CD4-positive, alpha-beta T cell treated with Interleukin-10 for 1 hour (primary cell): ENCODE measurements at regions not wholly inside any gene's neighbourhood (a gene's known extent, or its start where the extent isn't known, plus 50 kb on each side); places are given as distances from the start of the nearest gene placed in this dataset.

Source experiments
- DNase-seq: peaks from one replicate; pipeline ENCODE4 v3.0.0-alpha.2; 2020

DNA sequence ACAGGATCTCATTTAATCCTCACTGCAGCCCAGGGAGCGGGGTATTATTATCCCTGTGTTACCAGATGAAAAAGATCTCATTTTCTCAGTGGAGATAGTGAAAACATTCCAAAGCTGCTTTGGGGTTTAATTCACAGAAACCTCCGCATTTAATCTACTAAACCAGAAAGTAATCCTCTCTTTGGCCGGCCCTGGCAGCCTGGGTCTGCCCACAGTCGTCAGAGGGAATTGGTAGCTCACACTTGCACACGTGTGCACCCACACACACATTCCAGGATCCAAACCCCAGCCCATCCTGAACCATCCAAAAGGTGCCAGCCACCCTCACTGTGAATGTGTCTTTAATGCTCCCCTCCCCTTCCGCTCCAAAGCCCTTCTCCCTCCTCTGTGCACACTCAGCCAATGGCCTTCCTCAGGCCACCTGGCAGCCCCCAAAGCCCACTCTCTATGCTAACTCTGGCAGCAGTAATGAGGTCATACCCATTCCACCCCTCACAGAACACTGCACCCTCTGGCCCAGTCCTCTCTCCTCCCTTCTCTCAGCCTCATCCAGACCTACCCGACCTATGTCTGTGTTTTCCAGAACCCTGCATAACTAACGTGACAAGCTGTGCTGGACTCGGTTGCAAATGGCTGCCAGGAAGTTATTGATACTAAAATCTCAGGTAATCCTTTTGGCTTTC is 466.2 kb downstream of the SOX6 start:
- no peak for DNase-seq

DNA sequence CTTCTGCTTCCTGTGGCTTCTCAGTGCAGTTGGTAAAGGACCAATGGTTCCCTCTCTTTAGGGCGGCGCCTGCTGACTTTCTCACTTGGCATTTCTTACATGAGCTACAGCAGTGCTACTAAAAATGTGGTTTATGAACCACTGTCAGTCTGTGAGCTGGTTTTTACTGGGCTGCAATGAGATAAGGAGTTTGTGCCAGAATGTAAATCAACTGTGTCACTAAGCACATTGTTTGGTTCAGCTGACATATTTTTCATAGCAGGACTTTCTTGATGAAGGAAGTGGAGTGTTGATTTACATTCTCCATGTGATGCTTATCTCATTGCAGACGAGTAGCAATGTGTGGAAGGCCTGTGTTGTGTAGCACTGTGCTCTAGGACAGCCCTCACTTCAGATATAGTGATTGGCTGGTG is 463.3 kb downstream of the SOX6 start:
- DNase-seq, result no peak

DNA sequence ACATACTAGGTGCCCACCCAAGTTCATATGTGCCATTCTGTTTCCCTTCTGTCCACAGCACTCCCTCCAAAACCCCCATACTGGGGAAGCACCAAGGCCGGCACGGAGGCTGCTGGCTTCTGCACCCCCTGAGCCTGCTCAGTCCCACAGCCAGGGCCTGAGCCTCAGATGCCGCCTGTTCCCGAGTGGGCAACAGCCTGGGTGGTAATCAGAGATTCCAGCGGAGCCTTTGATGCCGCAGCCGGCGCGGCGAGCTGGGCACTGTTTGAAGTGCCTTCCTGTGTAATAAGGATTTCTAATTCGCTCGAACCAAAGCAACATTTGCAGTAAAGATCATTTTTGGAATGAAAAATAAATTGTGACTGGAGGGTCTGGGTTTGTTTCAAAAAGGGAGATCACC is 460.3 kb downstream of the SOX6 start:
- DNase-seq, result no peak

- DNase-seq, result no peak
These were observed 459.8 kb downstream of the SOX6 start for GRCh38 chr11:15896530-15896929.

DNA sequence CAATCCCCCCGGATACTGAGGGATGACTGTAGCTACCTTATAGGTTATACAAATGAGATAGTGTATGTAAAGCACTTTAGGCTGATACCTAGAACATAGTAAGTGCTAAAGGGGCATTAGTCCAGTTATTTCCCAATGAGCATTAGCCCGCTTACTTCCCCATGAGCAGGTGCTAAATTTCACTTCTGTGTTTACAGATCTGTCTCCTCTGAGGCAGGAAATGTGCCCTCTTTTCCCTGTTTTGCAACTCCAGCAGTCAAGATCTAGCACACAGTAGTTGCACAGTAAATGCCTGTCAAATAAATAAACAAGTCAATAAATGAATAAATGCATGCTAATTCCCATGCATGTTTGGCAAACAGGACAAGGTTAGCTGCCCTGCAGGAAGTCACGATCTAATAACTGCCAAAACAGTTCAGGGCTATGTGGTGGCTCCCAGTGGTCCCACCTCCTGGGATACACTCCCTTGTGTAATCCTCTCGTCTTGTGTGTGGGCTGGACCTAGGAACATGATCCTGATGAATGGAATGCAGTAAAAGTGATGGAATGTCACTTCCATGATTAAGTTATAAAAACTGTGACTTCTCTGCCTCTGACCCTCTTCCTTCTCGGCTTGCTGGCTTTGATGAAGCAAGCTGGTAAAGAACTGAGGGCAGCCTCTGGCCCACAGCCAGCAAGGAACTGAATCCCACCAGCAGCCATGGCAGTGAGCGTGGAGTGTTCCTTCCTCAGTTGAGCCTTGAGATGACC is 459.0 kb downstream of the SOX6 start:
- DNase-seq, result no peak

GRCh38 chr11:15901054-15901453 is 455.3 kb downstream of the SOX6 start:
- no peak for DNase-seq

GRCh38 chr11:15901790-15902189 is 454.6 kb downstream of the SOX6 start:
- no peak for DNase-seq

DNA sequence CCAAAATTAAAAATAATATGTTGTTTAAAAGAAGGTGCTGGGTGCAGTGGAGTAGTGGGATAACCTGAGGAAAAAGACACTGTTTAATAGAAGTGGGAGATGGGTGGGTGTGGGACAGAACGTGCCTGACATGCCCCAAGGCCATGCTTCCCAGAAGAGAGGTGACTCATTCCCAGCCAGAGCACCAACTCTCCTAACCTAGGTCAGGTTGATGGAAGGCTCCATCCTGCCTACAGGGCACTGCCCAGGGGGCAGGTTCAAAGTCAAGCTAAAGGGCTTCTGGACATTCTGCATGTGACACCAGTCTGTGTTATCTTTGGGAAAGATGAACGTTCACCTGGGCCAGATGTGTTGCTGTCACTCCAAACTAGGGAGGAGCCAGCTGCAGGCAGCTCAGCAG is 453.1 kb downstream of the SOX6 start:
- DNase-seq, result no peak

DNA sequence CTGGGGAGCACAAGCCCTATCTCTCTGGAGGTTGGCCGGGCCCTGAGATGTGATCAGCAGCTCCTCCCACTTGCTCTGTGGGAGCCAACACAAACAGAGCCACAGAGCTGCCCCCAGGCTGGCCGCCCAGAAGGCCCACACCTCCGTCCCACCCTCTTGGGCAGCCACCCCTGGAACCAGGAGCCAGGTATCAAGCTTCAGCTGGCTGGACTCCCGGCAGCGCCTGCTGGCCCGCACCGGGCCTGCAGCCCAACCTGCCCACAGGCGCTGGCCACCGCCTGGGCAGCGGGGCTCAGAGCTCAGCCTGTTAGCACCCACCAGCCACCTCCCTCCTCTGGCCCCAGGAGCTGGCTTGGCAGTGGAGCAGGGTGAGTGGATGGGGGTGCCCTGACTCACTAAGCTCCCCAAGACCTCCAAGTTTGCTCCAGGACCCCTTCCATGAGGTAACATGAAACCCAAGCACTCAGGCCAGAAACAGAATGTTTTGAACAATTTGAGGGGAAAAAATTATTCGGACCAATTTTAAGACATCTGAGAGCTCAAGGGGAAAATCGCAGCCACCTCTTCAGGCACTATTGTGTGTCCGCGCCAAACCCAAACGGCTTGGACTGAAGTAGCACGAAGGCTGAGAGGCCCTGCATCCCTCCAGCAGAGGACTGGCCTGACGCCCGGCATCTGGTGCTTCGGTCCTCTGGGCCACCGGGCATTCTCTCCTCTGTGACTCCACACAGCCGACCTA is 450.8 kb downstream of the SOX6 start:
- DNase-seq, result no peak

DNA sequence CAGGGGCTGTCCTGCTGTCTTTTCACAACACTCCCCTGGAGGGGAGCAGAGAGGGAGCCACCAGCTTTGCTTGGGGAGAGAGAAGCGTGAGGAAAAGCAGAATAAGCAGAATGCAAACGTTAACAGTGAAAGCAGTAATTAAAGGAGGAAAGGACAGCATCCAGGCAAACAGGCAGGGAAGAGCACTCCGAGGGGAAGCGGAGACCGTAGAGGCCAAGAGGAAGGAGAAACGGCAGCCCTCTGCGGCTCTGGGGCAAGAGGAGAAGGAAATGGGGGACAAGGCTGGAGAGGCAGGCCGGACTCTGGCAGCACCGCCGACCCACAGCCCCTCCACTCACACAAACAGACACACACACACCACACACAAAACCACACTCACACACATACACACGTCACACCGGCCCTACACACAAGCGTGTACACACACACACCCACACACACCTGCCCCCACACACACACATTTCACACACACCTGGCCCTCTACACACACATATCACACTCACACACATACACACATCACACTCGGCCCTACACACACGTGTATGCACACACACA is 449.8 kb downstream of the SOX6 start:
- DNase-seq, result no peak

GRCh38 chr11:15907806-15908205 is 448.5 kb downstream of the SOX6 start:
- DNase-seq, result no peak

GRCh38 chr11:15909937-15910598 is 446.3 kb downstream of the SOX6 start:
- DNase-seq, result no peak

DNA sequence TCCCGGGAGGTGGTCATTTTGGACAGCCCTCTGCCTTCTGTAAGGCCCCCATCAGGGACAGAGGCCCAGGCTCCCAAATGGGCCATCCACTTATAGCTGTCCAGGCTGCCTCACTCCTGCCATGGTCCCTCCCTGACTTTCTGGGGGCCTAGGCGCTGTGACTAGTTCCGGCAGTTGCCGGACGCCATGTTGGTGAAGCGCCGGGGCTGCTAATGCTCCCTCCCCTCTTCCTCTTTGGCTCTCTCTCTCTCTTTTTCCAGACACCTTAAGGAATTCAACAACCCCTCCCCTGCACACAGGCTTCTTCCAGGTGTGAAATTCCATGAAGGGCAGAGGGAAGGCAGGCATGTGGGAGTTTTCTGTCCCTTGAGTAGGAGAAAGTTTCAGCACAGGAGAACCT is 445.6 kb downstream of the SOX6 start:
- no peak for DNase-seq

GRCh38 chr11:15911377-15912044 is 444.8 kb downstream of the SOX6 start:
- no peak for DNase-seq

DNA sequence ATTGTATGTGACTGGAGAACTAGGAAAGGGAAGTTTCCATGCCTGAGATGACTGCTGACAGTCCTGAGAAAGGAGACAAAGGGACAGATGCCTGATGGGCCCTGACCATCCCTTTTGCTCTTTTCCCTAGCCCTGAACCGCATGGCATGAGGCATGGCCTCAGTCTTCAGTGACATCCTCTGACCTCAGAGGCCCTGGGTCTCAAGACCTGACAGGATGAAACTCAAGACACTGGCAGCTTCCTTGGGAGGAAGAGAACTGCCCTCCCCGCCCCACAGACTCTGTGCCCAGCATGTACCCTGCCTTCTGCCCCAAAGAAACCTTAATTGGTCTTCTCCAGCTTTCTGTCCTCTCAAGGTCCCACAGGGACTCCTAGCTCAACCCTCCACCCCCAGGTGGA is 444.1 kb downstream of the SOX6 start:
- DNase-seq, result no peak

DNA sequence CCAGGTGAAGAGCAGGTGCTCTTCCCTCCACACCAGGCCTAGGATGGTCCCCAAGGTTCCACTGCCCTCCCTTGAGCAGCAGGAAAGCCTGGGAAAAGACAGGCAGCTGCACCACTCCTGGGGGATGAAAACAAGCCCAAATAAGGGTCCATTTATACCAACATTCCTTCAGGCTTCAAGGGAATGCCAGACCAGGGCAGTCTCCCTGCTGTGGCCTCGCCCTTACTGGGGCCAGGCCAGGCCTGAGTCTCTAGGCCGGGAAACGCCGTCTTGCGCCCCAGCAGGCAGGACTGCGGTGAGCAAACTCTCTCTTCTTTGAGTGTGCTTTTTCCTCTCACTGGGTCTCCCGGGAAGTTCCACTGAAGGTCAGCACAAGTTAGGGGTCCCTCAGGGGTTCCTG is 443.5 kb downstream of the SOX6 start:
- no peak for DNase-seq

DNA sequence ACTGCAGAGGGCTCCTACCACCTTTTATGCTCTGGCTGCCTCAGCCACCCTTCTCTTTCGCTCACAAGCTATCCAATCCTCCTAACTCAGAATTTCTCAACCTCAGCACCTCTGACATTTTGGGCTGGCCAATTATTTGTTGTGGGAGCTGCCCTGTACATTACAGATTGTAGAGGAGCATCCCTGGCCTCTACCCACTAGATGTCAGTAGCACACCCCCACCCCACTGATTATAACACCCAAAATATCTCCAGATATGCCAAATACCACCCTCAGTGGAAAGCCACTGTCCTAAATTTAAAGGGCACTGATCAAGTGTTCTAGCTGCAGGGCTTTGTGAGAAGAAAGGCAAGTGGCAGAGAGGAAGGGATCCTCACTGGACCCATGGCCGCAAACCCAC is 443.1 kb downstream of the SOX6 start:
- no peak for DNase-seq
